NB4 (cell line): ENCODE measurements at regions not wholly inside any gene's neighbourhood (a gene's known extent, or its start where the extent isn't known, plus 50 kb on each side); places are given as distances from the start of the nearest gene placed in this dataset.
"Not testable (repeated sequence)": the region's sequence is repeated elsewhere in the genome, so short reads cannot be mapped to it uniquely, and the experiment has no call there.

ENCODE experiments used
- DNase-seq: peaks from one replicate; pipeline ENCODE4 v3.0.0; 2010; ENCODE audit warnings: low read depth
- H3K4me3 ChIP-seq: one replicate; pipeline ENCODE4 v1.5.1; 2011; ENCODE audit warnings: mild to moderate bottlenecking, low read depth, low read length, moderate library complexity
- CTCF ChIP-seq: IDR thresholded peaks from one replicate; pipeline ENCODE4 v1.5.1; 2012; ENCODE audit warnings: low read depth, low read length
- MAX ChIP-seq: IDR thresholded peaks from 2 replicates; pipeline ENCODE4 v1.6.1; 2011; ENCODE audit warnings: low read depth, low read length
- MYC ChIP-seq: IDR thresholded peaks from 2 replicates; pipeline ENCODE4 v1.6.1; 2011; ENCODE audit warnings: low read depth, low read length
- POLR2A ChIP-seq: IDR thresholded peaks from 2 replicates; pipeline ENCODE4 v1.6.1; 2011; ENCODE audit warnings: mild to moderate bottlenecking; ENCODE audit not compliant: insufficient read length; ENCODE audit errors: extremely low read depth

- DNase-seq, result no peak
- no peak overlapping the region for H3K4me3 ChIP-seq
Measured at GRCh38 chr6:74044417-74045096, 348.6 kb downstream of the CD109 start.

GRCh38 chr6:74041420-74041819 is 345.4 kb downstream of the CD109 start:
- no peak for DNase-seq
- H3K4me3 ChIP-seq, result no peak overlapping the region
- TF ChIP-seq CTCF (no peak), POLR2A (no peak), MAX (no peak), MYC (no peak)

More at GRCh38 chr6:74044417-74045096, 348.6 kb downstream of the CD109 start:
- TF ChIP-seq POLR2A (no peak), MAX (no peak), CTCF (no peak), MYC (no peak)

GRCh38 chr6:74018825-74019224 is 322.8 kb downstream of the CD109 start:
- H3K4me3 ChIP-seq, result no peak overlapping the region
- no peak for DNase-seq
- no peak for TF ChIP-seq CTCF
- TF ChIP-seq MYC, result no peak
- no peak for TF ChIP-seq POLR2A
- no peak for TF ChIP-seq MAX

- no peak overlapping the region for H3K4me3 ChIP-seq
- no peak for DNase-seq
- TF ChIP-seq MAX, result no peak
- TF ChIP-seq POLR2A, result no peak
- no peak for TF ChIP-seq MYC
- no peak for TF ChIP-seq CTCF
Measured at GRCh38 chr6:74015427-74015826, 319.4 kb downstream of the CD109 start.

- no peak for TF ChIP-seq MAX
- TF ChIP-seq POLR2A, result no peak
- no peak for TF ChIP-seq MYC
- no peak for TF ChIP-seq CTCF
- no peak for DNase-seq
- H3K4me3 ChIP-seq, result no peak overlapping the region
Measured at GRCh38 chr6:74000666-74001490, 304.9 kb downstream of the CD109 start.

- DNase-seq, H3K4me3 ChIP-seq: not testable (repeated sequence)
Measured at GRCh38 chr6:73990609-73991238, 294.7 kb downstream of the CD109 start.
